ENCODE measurements at regions not wholly inside any gene's neighbourhood (a gene's known extent, or its start where the extent isn't known, plus 50 kb on each side); places are given as distances from the start of the nearest gene placed in this dataset.
A peak's percentile ranks its signal among the peaks of the same experiment; 100 is the strongest.
"Not testable (repeated sequence)": the region's sequence is repeated elsewhere in the genome, so short reads cannot be mapped to it uniquely, and the experiment has no call there.

GRCh38 chr4:9660955-9661354 lies 120.5 kb upstream of the DRD5 start:
- H3K4me3 Mint-ChIP-seq; H3K4me1 Mint-ChIP-seq; H3K27me3 Mint-ChIP-seq (ENCODE audit: low read depth in 3 of 3); DNase-seq; H3K36me3 Mint-ChIP-seq; H3K9me3 Mint-ChIP-seq; H3K27ac Mint-ChIP-seq: not testable (repeated sequence)

- H3K36me3 Mint-ChIP-seq; H3K27me3 Mint-ChIP-seq (ENCODE audit: low read depth in 3 of 3); H3K27ac Mint-ChIP-seq; H3K4me1 Mint-ChIP-seq; H3K4me3 Mint-ChIP-seq; H3K9me3 Mint-ChIP-seq; DNase-seq: not testable (repeated sequence)
These were observed 110.7 kb upstream of the DRD5 start for GRCh38 chr4:9670725-9671124.

GRCh38 chr4:9677357-9677756 lies 104.1 kb upstream of the DRD5 start:
- not testable (repeated sequence) for H3K4me3 Mint-ChIP-seq; DNase-seq; H3K27ac Mint-ChIP-seq; H3K9me3 Mint-ChIP-seq; H3K36me3 Mint-ChIP-seq; H3K4me1 Mint-ChIP-seq; H3K27me3 Mint-ChIP-seq (ENCODE audit: low read depth in 3 of 3)

GRCh38 chr4:9679704-9680478 lies 101.5 kb upstream of the DRD5 start:
- Mint-ChIP-seq H3K4me1 (no peaks in the 10 kb centered on the region), H3K4me3 (no peak overlapping the region), H3K27ac (no peak overlapping the region), H3K9me3 (no peaks in the 10 kb centered on the region), H3K36me3 (no peaks in the 10 kb centered on the region), H3K27me3 (ENCODE audit: low read depth in 3 of 3) (peaks cover 0 to 4% (median 1%) of the 10 kb centered on the region in 3 donors)
- no peak for DNase-seq

GRCh38 chr4:9683174-9683573 lies 98.3 kb upstream of the DRD5 start:
- H3K27ac Mint-ChIP-seq, H3K9me3 Mint-ChIP-seq, H3K36me3 Mint-ChIP-seq, DNase-seq, H3K4me1 Mint-ChIP-seq, H3K4me3 Mint-ChIP-seq: not testable (repeated sequence)
- H3K27me3 Mint-ChIP-seq (ENCODE audit: low read depth in 3 of 3) = peaks cover 1 to 12% (median 8%) of the 10 kb centered on the region in 3 donors

GRCh38 chr4:9685016-9685415 lies 96.4 kb upstream of the DRD5 start:
- peaks cover 1 to 12% (median 9%) of the 10 kb centered on the region in 3 donors for H3K27me3 Mint-ChIP-seq (ENCODE audit: low read depth in 3 of 3)
- H3K9me3 Mint-ChIP-seq, DNase-seq, H3K36me3 Mint-ChIP-seq, H3K27ac Mint-ChIP-seq, H3K4me3 Mint-ChIP-seq, H3K4me1 Mint-ChIP-seq: not testable (repeated sequence)

- Mint-ChIP-seq H3K4me1 (peaks cover under 1 to 2% of the 10 kb centered on the region in 2 donors), H3K36me3 (no peaks in the 10 kb centered on the region), H3K27ac (no peak overlapping the region), H3K4me3 (no peak overlapping the region), H3K27me3 (ENCODE audit: low read depth in 3 of 3) (peaks cover 0 to 12% (median 9%) of the 10 kb centered on the region in 3 donors), H3K9me3 (no peaks in the 10 kb centered on the region)
- no peak for DNase-seq
These were observed 95.7 kb upstream of the DRD5 start for GRCh38 chr4:9685692-9686091.

- DNase-seq = peak in 1 of 3 donors; percentile 4
- peaks cover 7 to 13% of the 10 kb centered on the region in 2 donors for H3K4me1 Mint-ChIP-seq
- peak overlapping the region; percentile 72 to 90 (median 83) for H3K4me3 Mint-ChIP-seq
- not testable (repeated sequence) for H3K27me3 Mint-ChIP-seq (ENCODE audit: low read depth in 3 of 3); H3K9me3 Mint-ChIP-seq; H3K36me3 Mint-ChIP-seq
- peak overlapping the region; percentile 16 to 89 (median 74) for H3K27ac Mint-ChIP-seq
These were observed 90.7 kb upstream of the DRD5 start for GRCh38 chr4:9690636-9691237.

GRCh38 chr4:9691238-9692065 lies 90.0 kb upstream of the DRD5 start:
- peaks cover 2 to 5% (median 3%) of the 10 kb centered on the region in 3 donors for H3K27me3 Mint-ChIP-seq (ENCODE audit: low read depth in 3 of 3)
- no peaks in the 10 kb centered on the region for H3K36me3 Mint-ChIP-seq
- H3K27ac Mint-ChIP-seq = peak overlapping the region; percentile 73 to 89 (median 86)
- peak overlapping the region; percentile 72 to 90 (median 83) for H3K4me3 Mint-ChIP-seq
- H3K9me3 Mint-ChIP-seq = no peaks in the 10 kb centered on the region
- H3K4me1 Mint-ChIP-seq = peaks cover 7 to 13% of the 10 kb centered on the region in 2 donors
- DNase-seq = peak; percentile 92 to 94 (median 93)

GRCh38 chr4:9692791-9693491 lies 88.5 kb upstream of the DRD5 start:
- not testable (repeated sequence) for H3K4me3 Mint-ChIP-seq; H3K27me3 Mint-ChIP-seq (ENCODE audit: low read depth in 3 of 3); H3K36me3 Mint-ChIP-seq; DNase-seq; H3K9me3 Mint-ChIP-seq
- Mint-ChIP-seq H3K27ac (peak overlapping the region in 5 of 6 donors; percentile 2 to 89 (median 73)), H3K4me1 (peaks cover 7 to 13% of the 10 kb centered on the region in 2 donors)

GRCh38 chr4:9694403-9694802 lies 87.0 kb upstream of the DRD5 start:
- not testable (repeated sequence) for H3K9me3 Mint-ChIP-seq; H3K27ac Mint-ChIP-seq; DNase-seq; H3K36me3 Mint-ChIP-seq; H3K27me3 Mint-ChIP-seq (ENCODE audit: low read depth in 3 of 3)
- Mint-ChIP-seq H3K4me1 (peaks cover 7 to 13% of the 10 kb centered on the region in 2 donors), H3K4me3 (peak overlapping the region in 1 of 5 donors; percentile 51)

GRCh38 chr4:9695994-9696393 lies 85.4 kb upstream of the DRD5 start:
- H3K4me3 Mint-ChIP-seq; H3K4me1 Mint-ChIP-seq; H3K27ac Mint-ChIP-seq; H3K9me3 Mint-ChIP-seq; H3K27me3 Mint-ChIP-seq (ENCODE audit: low read depth in 3 of 3); H3K36me3 Mint-ChIP-seq: not testable (repeated sequence)
- DNase-seq = peak in 1 of 3 donors; percentile 27

- DNase-seq; H3K36me3 Mint-ChIP-seq; H3K27ac Mint-ChIP-seq; H3K27me3 Mint-ChIP-seq (ENCODE audit: low read depth in 3 of 3); H3K4me1 Mint-ChIP-seq; H3K9me3 Mint-ChIP-seq; H3K4me3 Mint-ChIP-seq: not testable (repeated sequence)
These were observed 84.9 kb upstream of the DRD5 start for GRCh38 chr4:9696561-9696960.

- H3K27me3 Mint-ChIP-seq (ENCODE audit: low read depth in 3 of 3); H3K9me3 Mint-ChIP-seq; H3K4me3 Mint-ChIP-seq; H3K27ac Mint-ChIP-seq; DNase-seq; H3K36me3 Mint-ChIP-seq: not testable (repeated sequence)
- peaks cover 8 to 14% of the 10 kb centered on the region in 2 donors for H3K4me1 Mint-ChIP-seq
These were observed 79.4 kb upstream of the DRD5 start for GRCh38 chr4:9702019-9702418.

Data from immature natural killer cell (primary cell).